ENCODE measurements at regions not wholly inside any gene's neighbourhood (a gene's known extent, or its start where the extent isn't known, plus 50 kb on each side); places are given as distances from the start of the nearest gene placed in this dataset.

GRCh38 chr7:115679423-115679822 lies 351.1 kb downstream of the TFEC start (continued):
- TF ChIP-seq CUX1 (IDR thresholded peaks at IDR 0.05; ENCODE audit: insufficient replicate concordance, low read depth, low read length) (no peak), TCF3 (IDR thresholded peaks at IDR 0.05; ENCODE audit: borderline replicate concordance, insufficient read depth, low read depth, low read length) (no peak), ATF3 (IDR thresholded peaks at IDR 0.05; ENCODE audit: borderline replicate concordance, extremely low read depth, low read depth, low read length) (no peak), ZNF687 (IDR thresholded peaks at IDR 0.05) (no peak), ATF2 (IDR thresholded peaks at IDR 0.05; ENCODE audit: low read length) (no peak)
